H54 (cell line): ENCODE measurements at regions not wholly inside any gene's neighbourhood (a gene's known extent, or its start where the extent isn't known, plus 50 kb on each side); places are given as distances from the start of the nearest gene placed in this dataset.
"Not testable (repeated sequence)": the region's sequence is repeated elsewhere in the genome, so short reads cannot be mapped to it uniquely, and the experiment has no call there.

Experiments
- DNase-seq: peaks from one replicate; pipeline ENCODE4 v3.0.0; 2011; ENCODE audit warnings: low spot score, mixed read lengths; ENCODE audit not compliant: insufficient read length
- FAIRE-seq: peaks from 3 replicates; lab custom pipeline; 2011; peaks lifted over from hg19 to GRCh38; lab: Jason Lieb, UNC
- POLR2A ChIP-seq: IDR thresholded peaks from 2 replicates; pipeline ENCODE4 v1.6.1; 2011; ENCODE audit warnings: low read depth, mild to moderate bottlenecking, low read length

DNA sequence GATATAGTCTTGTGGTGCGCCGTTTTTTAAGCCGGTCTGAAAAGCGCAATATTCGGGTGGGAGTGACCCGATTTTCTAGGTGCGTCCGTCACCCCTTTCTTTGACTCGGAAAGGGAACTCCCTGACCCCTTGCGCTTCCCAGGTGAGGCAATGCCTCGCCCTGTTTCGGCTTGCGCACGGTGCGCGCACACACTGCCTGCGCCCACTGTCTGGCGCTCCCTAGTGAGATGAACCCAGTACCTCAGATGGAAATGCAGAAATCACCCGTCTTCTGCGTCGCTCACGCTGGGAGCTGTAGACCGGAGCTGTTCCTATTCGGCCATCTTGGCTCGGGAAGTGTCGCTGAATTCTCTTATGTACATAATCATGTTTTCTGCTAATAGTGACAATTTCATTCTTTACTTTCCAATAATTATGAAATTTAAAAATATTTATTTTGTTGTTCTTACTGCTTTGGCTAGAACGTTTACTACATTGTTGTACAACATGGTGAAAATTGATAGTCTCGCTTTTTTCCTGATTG is 61.2 kb upstream of the MINDY3 start:
- not testable (repeated sequence) for DNase-seq, FAIRE-seq

DNA sequence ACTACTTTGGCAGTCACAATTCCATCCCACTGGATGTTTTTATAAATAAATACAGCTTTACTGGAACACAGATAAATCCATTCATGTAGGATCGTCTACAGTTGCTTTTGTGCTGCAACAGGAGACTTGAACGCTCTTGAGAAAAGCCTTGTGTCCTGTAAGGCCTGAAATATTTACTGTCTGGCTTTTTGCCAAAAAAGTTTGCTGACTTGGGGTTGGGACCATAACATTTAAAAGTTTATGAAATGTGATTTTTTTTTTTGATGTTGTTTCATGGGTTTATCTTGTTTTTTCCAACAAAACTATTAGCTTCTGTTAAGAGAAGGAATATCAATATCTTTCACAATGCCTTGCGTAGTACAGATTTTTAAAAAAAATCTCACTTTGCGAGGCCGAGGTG is 71.1 kb upstream of the MINDY3 start:
- no peak for FAIRE-seq
- no peak for DNase-seq
- no peak for TF ChIP-seq POLR2A

DNA sequence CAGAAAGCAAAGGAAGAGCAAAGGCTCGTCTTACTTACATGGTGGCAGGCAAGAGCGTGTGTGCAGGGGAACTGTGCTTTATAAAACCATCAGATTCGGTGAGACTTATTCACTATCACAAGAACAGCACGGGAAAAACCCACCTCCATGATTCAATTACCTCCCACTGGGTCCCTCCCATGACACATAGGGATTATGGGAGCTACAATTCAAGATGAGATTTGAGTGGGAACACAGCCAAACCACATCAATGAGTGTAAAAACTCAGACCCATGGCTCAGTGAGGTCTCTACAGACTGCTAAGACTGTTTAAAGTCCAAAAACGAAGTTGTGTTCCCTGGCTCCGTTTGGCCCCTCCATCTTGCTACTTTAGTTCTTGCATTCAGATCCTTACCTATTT is 79.2 kb upstream of the MINDY3 start:
- not testable (repeated sequence) for DNase-seq
- peak; percentile 50 for FAIRE-seq

DNA sequence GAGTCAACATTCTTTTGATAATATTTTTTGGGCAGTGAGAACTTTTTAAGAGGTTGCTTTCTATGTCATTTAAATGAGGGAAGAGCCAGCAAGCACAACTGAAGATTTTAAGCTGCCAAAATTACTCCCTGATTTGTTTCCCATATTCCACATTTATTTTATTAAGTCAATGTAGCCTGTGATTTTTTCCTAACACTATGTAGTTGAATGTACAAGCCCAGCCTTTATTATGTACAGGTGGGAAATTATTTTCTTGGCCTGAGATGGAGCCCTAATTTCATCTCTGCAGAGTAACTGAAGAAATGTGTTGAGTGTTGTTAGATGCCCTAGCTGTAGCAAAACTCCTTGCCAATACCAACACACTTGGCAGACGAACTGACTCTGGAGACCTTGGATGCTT is 83.1 kb upstream of the MINDY3 start:
- TF ChIP-seq POLR2A = no peak
- FAIRE-seq (no peak), DNase-seq (no peak)

GRCh38 chr10:15954188-15954587 is 93.9 kb upstream of the MINDY3 start:
- FAIRE-seq (no peak), DNase-seq (no peak)
- TF ChIP-seq POLR2A = no peak

DNA sequence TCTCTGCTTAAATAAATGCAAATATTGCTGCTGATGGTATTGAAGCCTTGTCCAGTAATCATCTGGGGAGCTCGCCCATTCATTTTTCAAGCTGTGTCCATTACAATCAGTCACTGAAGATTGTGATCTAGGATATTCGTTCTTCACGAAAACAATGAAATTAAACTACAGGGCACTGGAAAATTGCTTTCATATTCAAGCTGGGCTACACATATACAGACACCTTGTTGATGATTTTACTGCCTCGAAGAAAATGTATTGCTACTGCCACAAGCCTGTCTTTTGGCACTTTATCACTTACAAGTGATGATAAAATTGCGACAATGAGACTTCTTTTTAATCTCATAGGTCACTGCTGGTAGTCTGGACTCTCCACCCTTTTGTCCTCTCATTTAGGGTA is 100.0 kb upstream of the MINDY3 start:
- FAIRE-seq = no peak
- no peak for DNase-seq
- TF ChIP-seq POLR2A = no peak

DNA sequence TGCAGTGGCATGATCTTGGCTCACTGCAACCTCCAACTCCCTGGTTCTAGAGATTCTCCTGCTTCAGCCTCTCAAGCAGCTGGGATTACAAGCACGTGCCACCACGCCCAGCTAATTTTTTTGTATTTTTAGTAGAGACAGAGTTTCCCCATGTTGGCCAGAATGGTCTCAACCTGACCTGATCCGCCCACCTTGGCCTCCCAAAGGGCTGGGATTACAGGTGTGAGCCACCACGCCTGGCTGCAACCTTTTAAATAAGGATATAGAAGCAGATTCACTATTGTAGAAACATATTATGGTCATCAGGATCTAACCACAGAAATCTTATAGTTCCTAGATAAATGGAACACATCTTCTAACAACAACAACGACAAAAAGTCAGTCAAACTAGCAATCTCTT is 112.4 kb upstream of the MINDY3 start:
- not testable (repeated sequence) for FAIRE-seq

GRCh38 chr10:15985690-15986089 is 125.4 kb upstream of the MINDY3 start:
- FAIRE-seq (no peak), DNase-seq (no peak)
- TF ChIP-seq POLR2A = no peak

More for the DNA sequence above, 112.4 kb upstream of the MINDY3 start:
- not testable (repeated sequence) for DNase-seq

GRCh38 chr10:15990535-15991129 is 130.3 kb upstream of the MINDY3 start:
- FAIRE-seq = no peak
- DNase-seq = no peak
- no peak for TF ChIP-seq POLR2A

GRCh38 chr10:15997313-15997712 is 137.0 kb upstream of the MINDY3 start:
- DNase-seq (no peak), FAIRE-seq (no peak)
- TF ChIP-seq POLR2A = no peak

DNA sequence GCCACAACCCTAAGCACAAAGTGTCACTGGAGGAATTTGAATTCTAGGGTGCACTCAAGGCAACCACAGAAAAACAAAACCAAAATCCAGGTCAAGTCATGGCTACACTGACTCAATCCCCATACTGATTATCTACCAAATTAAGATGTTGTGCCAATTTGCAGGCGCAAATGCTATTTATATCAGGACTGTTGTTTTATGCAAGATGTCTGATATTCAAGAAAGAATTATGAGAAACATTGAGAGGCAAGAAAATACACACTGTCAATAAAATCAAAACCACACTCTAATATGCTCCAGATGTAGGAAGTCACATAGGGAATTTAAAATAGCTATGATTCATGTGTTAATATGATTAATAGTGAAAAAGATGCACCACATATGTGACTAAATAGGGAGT is 141.3 kb upstream of the MINDY3 start:
- TF ChIP-seq POLR2A = no peak
- FAIRE-seq = no peak
- DNase-seq = no peak

GRCh38 chr10:16009785-16010184 is 149.5 kb upstream of the MINDY3 start:
- DNase-seq = no peak
- no peak for TF ChIP-seq POLR2A
- no peak for FAIRE-seq

GRCh38 chr10:16011548-16011947 is 151.2 kb upstream of the MINDY3 start:
- DNase-seq = no peak
- no peak for TF ChIP-seq POLR2A
- FAIRE-seq = no peak

GRCh38 chr10:16014469-16014868 is 154.2 kb upstream of the MINDY3 start:
- DNase-seq (no peak), FAIRE-seq (no peak)

DNA sequence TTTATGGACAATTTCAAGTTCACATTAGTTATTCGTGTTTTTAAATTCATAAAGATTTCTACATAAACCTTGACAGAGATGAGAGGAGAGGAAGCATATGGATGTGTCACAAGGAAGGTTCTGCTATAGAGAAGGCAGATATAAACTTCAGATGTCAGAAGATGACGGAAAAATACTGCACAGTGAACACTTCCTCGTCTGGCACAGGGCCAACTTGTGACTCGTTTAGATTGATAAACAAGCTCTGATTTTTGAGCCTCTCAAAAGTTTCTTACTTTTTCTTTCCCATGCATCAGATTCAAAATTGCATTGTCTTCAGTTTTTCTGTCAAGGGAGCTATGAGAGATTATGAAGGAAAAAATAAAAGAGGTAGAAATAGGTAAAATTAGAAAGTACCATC is 156.4 kb upstream of the MINDY3 start:
- FAIRE-seq = no peak
- no peak for DNase-seq
- TF ChIP-seq POLR2A = no peak

More at GRCh38 chr10:16014469-16014868, 154.2 kb upstream of the MINDY3 start:
- no peak for TF ChIP-seq POLR2A

DNA sequence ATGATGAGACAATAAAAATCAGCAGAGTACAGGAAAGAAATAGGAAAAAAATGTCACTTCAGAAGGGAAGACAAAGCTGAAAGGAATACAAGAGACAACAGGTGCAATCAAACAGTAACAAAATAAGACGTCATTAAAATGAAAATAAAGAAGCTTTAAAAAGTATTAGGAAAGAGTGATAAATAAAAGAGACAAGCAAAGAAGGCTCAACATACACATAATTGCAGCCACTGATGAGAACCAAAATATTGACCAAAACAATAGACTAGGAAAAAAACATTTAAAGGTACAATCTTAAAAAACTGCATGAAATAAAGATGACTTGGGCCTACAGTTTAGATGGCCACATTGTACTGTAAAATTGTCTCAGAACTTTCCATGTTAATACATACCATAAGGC is 160.5 kb upstream of the MINDY3 start:
- FAIRE-seq = no peak
- TF ChIP-seq POLR2A = no peak

GRCh38 chr10:16026832-16027231 is 166.5 kb upstream of the MINDY3 start:
- not testable (repeated sequence) for FAIRE-seq, DNase-seq

More for the DNA sequence above, 160.5 kb upstream of the MINDY3 start:
- no peak for DNase-seq
